Dermis blood vessel endothelial cell (primary cell): ENCODE measurements at regions not wholly inside any gene's neighbourhood (a gene's known extent, or its start where the extent isn't known, plus 50 kb on each side); places are given as distances from the start of the nearest gene placed in this dataset.
"Not testable (repeated sequence)": the region's sequence is repeated elsewhere in the genome, so short reads cannot be mapped to it uniquely, and the experiment has no call there.

Experiments used
- DNase-seq: peaks from one replicate; pipeline ENCODE4 v3.0.0; 2010

DNA sequence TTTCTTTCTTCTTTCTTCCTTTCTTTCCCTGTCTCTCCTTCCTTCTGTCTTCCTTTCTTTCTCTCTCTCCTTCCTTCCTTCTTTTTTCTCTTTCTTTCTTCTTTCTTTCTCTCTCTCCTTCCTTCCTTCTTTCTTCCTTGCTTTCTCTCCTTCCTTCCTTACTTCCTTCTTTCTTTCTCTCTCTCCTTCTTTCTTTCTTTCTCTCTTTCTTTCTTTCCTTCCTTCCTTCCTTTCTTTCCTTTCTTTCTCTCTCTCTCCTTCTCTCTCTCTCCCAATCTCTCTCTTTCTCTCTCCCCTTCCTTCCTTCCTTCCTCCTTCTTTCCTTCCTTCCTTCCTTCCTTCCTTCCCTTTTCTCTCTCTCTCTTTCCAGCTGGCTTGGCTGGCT lies 2806.6 kb downstream of the RPIA start:
- not testable (repeated sequence) for DNase-seq

DNA sequence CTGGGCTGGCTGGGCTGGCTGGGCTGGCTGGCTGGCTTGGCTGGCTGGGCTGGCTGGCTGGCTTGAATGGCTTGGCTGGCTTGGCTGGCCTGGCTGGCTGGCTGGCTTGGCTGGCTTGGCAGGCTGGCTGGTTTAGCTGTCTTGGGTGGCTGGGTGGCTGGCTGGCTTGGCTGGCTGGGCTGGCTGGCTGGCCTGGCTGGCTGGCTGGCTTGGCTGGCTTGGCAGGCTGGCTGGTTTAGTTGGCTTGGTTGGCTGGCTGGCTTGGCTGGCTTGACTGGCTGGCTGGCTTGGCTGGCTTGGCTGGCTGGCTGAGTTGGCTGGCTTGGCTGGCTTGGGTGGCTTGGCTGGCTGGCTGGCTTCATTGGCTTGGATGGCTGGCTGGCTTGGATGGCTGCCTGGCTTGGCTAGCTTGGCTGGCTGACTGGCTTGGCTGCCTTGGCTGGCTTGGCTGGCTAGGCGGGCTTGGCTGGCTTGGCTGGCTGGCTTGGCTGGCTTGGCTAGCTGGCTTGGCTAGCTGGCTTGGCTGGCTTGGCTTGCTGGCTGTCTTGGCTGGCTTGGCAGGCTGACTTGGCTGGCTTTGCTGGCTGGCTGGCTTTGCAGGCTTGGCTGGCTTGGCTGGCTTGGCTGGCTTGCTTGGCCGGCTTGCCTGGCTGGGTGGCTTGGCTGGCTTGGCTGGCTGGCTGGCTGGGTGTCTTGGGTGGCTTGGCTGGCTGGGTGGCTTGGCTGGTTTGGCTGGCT lies 2807.2 kb downstream of the RPIA start:
- not testable (repeated sequence) for DNase-seq

DNA sequence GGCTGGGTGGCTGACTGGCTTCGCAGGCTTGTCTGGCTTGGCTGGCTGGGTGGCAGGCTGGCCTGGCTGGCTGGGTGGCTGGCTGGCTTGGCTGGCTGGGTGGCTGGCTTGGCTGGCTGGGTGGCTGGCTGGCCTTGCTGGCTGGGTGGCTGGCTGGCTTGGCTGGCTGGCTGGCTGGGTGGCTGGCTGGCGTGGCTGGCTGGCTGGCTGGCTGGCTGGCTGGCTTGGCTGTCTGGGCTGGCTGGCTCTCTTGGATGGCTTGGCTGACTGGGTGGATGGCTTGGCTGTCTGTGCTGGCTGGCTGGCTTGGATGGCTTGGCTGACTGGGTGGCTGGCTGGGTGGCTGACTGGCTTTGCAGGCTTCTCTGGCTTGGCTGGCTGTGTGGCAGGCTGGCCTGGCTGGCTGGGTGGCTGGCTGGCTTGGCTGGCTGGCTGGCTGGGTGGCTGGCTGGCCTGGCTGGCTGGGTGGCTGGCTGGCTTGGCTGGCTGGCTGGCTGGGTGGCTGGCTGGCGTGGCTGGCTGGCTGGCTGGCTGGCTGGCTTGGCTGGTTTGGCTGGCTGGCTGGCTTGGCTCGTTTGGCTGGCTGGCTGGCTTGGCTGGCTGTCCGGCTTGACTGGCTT lies 2808.1 kb downstream of the RPIA start:
- DNase-seq: not testable (repeated sequence)

DNA sequence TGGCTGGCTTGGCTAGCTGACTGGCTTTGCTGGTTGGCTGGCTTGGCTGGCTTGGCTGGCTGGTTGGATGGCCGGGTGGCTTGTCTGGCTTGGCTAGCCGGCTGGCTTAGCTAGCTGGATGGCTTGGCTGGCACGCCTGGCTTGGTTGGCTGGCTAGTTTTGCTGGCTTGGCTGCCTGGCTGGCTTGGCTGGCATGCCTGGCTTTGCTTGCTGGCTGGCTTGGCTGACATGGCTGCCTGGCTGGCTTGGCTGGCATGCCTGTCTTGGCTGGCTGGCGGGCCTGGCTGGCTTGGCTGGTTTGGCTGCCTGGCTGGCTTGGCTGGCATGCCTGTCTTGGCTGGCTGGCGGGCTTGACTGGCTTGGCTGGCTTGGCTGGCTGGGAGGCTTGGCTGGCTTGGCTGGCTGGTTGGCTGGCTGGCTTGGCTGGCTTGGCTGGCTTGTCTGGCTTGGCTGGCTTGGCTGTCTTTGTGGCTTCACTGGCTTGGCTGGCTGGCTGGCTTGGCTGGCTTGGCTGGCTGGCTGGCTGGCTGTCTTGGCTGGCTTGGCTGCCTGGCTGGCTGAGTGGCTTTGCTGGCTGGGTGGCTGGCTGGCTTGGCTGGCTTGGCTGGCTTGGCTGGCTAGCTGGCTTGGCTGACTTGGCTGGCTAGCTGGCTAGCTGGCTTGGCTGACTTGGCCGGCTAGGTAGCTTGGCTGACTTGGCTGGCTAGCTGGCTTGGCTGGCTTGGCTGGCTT lies 2808.9 kb downstream of the RPIA start:
- not testable (repeated sequence) for DNase-seq

DNA sequence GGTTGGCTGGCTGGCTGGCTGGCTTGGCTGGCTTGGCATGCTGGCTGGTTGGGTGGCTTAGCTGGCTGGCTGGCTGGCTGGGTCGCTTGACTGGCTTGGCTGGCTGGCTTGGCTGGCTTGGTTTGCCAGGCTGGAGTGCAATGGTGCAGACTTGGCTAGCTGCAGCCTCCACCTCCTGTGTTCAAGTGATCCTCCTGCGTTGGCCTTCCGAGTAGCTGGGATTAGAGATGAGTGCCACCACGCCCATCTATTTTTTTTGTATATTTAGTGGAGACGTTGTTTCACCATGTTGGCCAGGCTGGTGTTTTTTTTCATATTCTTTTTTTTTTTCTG lies 2809.5 kb downstream of the RPIA start:
- not testable (repeated sequence) for DNase-seq

DNA sequence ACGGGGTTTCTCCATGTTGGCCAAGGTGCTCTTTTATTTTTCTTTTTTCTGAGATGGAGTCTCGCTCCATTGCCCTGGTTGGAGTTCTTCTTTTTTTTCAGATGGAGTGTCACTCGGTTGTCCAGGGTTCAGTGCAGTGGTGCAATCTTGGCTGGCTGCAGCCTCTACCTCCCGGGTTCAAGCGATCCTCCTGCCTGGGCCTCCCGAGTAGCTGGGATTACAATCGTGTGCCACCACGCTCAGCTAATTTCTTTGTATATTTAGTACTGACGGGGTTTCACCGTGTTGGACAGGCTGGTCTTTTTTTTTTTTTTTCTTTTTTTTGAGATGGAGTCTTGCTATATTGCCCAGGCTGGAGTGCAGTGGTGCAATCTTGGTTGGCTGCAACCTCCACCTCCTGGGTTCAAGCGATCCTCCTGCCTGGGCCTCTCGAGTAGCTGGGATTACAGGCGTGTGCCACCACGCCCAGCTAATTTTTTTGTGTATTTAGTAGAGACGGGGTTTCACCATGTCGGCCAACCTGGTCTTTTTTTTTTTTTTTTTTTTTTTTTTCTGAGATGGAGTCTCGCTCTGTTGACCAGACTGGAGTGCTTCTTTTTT lies 2810.1 kb downstream of the RPIA start:
- DNase-seq: not testable (repeated sequence)

DNA sequence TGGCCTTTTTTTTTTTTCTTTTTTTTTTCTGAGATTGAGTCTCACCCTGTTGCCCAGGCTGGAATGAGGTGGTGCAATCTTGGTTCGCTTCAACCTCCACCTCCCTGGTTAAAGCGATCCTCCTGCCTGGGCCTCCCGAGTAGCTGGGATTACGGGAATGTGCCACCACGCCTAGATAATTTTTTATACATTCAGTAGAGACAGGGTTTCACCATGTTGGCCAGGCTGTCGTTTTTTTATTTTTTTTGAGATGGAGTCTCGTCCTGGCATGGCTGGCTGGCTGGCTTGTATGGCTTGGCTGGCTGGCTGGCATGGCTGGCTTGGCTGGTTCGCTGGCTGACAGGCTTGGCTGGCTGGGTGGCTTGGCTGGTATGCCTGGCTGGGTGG lies 2812.1 kb downstream of the RPIA start:
- DNase-seq: not testable (repeated sequence)

DNA sequence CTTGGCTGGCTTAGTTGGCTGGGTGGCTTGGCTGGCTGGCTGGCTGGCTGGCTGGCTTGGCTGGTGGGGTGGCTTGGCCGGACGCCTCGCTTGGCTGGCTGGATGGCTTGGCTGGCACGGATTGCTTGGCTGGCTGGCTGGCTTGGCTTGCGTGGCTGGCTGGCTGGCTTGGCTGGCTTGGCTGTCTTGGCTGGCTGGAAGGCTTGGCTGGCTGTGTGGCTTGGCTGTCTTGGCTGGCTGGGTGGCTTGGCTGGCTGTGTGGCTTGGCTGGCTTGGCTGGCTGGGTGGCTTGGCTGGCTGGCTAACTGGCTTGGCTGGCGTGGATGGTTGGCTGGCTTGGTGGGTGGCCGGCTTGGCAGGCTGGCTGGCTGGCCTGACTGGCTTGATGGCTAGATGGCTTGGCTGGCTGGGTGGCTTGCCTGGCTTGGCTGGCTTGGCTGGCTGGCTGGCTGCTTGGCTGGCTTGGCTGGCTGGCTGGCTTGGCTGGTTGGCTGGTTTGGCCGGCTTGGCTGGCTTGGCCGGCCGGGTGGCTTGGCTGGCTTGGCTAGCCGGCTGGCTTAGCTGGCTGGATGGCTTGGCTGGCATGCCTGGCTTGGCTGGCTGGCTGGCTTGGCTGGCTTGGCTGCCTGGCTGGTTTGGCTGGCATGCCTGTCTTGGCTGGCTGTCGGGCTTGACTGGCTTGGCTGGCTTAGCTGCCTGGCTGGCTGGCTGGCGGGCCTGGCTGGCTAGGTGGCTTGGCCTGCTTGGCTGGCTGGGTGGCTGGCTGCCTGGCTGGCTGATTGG lies 2812.7 kb downstream of the RPIA start:
- DNase-seq: not testable (repeated sequence)

DNA sequence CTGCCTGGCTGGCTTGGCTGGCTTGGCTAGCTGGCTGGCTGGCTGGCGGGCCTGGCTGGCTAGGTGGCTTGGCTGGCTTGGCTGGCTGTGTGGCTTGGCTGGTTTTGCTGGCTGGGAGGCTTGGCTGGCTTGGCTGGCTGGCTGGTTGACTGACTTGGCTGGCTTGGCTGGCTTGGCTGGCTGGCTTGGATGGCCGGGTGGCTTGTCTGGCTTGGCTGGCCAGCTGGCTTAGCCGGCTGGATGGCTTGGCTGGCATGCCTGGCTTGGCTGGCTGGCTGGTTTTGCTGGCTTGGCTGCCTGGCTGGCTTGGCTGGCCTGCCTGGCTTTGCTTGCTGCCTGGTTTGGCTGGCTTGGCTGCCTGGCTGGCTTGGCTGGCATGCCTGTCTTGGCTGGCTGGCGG lies 2817.3 kb downstream of the RPIA start:
- DNase-seq: not testable (repeated sequence)

DNA sequence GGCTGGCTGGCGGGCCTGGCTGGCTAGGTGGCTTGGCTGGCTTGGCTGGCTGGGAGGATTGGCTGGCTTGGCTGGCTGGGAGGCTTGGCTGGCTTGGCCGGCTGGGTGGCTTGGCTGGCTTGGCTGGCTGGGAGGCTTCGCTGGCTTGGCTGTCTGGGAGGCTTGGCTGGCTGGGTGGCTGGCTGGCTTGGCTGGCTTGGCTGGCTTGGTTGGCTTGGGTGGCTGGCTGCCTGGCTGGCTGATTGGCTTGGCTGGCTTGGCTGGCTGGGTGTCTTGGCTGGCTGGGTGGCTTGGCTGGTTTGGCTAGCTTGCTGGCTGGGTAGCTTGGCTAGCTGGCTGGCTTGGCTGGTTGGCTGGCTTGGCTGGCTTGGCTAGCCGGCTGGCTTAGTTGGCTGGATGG lies 2817.8 kb downstream of the RPIA start:
- not testable (repeated sequence) for DNase-seq

DNA sequence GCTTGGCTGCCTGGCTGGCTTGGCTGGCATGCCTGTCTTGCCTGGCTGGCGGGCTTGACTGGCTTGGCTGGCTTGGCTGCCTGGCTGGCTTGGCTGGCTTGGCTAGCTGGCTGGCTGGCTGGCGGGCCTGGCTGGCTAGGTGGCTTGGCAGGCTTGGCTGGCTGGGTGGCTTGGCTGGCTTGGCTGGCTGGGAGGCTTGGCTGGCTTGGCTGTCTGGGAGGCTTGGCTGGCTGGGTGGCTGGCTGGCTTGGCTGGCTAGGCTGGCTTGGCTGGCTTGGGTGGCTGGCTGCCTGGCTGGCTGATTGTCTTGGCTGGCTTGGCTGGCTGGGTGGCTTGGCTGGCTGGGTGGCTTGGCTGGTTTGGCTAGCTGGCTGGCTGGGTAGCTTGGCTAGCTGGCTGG lies 2819.7 kb downstream of the RPIA start:
- DNase-seq: not testable (repeated sequence)

DNA sequence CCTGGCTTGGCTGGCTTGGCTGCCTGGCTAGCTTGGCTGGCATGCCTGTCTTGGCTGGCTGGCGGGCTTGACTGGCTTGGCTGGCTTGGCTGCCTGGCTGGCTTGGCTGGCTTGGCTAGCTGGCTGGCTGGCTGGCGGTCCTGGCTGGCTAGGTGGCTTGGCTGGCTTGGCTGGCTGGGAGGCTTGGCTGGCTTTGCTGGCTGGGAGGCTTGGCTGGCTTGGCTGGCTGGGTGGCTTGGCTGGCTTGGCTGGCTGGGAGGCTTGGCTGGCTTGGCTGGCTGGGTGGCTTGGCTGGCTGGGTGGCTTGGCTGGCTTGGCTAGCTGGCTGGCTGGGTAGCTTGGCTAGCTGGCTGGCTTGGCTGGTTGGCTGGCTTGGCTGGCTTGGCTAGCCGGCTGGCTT lies 2824.5 kb downstream of the RPIA start:
- not testable (repeated sequence) for DNase-seq

DNA sequence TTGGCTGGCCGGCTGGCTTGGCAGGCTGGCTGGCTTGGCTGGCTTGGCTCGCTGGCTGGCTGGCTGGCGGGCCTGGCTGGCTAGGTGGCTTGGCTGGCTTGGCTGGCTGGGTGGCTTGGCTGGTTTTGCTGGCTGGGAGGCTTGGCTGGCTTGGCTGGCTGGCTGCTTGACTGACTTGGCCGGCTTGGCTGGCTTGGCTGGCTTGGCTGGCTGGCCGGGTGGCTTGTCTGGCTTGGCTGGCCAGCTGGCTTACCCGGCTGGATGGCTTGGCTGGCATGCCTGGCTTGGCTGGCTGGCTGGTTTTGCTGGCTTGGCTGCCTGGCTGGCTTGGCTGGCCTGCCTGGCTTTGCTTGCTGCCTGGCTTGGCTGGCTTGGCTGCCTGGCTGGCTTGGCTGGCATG lies 2825.2 kb downstream of the RPIA start:
- not testable (repeated sequence) for DNase-seq

DNA sequence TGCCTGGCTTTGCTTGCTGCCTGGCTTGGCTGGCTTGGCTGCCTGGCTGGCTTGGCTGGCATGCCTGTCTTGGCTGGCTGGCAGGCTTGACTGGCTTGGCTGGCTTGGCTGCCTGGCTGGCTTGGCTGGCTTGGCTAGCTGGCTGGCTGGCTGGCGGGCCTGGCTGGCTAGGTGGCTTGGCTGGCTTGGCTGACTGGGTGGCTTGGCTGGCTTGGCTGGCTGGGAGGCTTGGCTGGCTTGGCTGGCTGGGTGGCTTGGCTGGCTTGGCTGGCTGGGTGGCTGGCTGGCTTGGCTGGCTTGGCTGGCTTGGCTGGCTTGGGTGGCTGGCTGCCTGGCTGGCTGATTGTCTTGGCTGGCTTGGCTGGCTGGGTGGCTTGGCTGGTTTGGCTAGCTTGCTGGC lies 2826.4 kb downstream of the RPIA start:
- DNase-seq: not testable (repeated sequence)

DNA sequence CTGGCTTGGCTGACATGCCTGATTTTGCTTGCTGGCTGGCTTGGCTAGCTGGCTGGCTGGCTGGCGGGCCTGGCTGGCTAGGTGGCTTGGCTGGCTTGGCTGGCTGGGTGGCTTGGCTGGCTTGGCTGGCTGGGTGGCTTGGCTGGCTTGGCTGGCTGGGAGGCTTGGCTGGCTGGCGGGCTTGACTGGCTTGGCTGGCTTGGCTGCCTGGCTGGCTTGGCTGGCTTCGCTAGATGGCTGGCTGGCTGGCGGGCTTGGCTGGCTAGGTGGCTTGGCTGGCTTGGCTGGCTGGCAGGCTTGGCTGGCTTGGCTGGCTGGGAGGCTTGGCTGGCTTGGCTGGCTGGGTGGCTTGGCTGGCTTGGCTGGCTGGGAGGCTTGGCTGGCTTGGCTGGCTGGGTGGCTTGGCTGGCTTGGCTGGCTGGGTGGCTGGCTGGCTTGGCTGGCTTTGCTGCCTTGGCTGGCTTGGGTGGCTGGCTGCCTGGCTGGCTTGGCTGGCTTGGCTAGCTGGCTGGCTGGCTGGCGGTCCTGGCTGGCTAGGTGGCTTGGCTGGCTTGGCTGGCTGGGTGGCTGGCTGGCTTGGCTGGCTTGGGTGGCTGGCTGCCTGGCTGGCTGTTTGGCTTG lies 2827.0 kb downstream of the RPIA start:
- DNase-seq: not testable (repeated sequence)

DNA sequence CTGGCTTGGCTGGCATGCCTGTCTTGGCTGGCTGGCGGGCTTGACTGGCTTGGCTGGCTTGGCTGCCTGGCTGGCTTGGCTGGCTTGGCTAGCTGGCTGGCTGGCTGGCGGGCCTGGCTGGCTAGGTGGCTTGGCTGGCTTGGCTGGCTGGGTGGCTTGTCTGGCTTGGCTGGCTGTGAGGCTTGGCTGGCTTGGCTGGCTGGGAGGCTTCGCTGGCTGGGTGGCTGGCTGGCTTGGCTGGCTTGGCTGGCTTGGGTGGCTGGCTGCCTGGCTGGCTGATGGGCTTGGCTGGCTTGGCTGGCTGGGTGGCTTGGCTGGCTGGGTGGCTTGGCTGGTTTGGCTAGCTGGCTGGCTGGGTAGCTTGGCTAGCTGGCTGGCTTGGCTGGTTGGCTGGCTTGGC lies 2827.9 kb downstream of the RPIA start:
- DNase-seq: not testable (repeated sequence)

DNA sequence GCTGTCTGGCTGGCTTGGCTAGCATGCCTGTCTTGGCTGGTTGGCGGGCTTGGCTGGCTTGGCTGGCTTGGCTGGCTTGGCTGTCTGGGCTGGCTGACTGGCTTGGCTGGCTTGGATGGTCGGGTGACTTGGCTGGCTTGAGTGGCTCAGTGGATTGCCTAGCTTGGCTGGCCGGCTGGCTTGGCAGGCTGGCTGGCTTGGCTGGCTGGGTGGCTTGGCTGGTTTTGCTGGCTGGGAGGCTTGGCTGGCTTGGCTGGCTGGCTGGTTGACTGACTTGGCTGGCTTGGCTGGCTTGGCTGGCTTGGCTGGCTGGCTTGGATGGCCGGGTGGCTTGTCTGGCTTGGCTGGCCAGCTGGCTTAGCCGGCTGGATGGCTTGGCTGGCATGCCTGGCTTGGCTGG lies 2828.4 kb downstream of the RPIA start:
- DNase-seq: not testable (repeated sequence)

DNA sequence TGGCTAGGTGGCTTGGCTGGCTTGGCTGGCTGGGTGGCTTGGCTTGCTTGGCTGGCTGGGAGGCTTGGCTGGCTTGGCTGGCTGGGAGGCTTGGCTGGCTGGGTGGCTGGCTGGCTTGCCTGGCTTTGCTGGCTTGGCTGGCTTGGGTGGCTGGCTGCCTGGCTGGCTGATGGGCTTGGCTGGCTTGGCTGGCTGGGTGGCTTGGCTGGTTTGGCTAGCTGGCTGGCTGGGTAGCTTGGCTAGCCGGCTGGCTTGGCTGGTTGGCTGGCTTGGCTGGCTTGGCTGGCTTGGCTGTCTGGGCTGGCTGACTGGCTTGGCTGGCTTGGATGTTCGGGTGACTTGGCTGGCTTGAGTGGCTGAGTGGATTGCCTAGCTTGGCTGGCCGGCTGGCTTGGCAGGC lies 2829.1 kb downstream of the RPIA start:
- DNase-seq: not testable (repeated sequence)

DNA sequence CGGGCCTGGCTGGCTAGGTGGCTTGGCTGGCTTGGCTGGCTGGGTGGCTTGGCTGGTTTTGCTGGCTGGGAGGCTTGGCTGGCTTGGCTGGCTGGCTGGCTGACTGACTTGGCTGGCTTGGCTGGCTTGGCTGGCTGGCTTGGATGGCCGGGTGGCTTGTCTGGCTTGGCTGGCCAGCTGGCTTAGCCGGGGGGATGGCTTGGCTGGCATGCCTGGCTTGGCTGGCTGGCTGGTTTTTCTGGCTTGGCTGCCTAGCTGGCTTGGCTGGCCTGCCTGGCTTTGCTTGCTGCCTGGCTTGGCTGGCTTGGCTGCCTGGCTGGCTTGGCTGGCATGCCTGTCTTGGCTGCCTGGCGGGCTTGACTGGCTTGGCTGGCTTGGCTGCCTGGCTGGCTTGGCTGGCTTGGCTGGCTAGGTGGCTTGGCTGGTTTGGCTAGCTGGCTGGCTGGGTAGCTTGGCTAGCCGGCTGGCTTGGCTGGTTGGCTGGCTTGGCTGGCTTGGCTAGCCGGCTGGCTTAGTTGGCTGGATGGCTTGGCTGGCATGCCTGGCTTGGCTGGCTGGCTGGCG lies 2829.6 kb downstream of the RPIA start:
- DNase-seq: not testable (repeated sequence)

DNA sequence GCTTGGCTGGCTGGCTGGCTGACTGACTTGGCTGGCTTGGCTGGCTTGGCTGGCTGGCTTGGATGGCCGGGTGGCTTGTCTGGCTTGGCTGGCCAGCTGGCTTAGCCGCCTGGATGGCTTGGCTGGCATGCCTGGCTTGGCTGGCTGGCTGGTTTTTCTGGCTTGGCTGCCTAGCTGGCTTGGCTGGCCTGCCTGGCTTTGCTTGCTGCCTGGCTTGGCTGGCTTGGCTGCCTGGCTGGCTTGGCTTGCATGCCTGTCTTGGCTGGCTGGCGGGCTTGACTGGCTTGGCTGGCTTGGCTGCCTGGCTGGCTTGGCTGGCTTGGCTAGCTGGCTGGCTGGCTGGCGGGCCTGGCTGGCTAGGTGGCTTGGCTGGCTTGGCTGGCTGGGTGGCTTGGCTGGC lies 2830.5 kb downstream of the RPIA start:
- not testable (repeated sequence) for DNase-seq

DNA sequence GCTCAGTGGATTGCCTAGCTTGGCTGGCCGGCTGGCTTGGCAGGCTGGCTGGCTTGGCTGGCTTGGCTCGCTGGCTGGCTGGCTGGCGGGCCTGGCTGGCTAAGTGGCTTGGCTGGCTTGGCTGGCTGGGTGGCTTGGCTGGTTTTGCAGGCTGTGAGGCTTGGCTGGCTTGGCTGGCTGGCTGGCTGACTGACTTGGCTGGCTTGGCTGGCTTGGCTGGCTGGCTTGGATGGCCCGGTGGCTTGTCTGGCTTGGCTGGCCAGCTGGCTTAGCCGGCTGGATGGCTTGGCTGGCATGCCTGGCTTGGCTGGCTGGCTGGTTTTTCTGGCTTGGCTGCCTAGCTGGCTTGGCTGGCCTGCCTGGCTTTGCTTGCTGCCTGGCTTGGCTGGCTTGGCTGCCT lies 2831.4 kb downstream of the RPIA start:
- not testable (repeated sequence) for DNase-seq

DNA sequence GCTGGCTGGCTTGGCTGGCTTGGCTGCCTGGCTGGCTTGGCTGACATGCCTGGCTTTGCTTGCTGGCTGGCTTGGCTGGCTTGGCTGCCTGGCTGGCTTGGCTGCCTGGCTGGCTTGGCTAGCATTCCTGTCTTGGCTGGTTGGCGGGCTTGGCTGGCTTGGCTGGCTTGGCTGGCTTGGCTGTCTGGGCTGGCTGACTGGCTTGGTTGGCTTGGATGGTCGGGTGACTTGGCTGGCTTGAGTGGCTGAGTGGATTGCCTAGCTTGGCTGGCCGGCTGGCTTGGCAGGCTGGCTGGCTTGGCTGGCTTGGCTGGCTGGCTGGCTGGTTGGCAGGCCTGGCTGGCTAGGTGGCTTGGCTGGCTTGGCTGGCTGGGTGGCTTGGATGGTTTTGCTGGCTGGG lies 2832.3 kb downstream of the RPIA start:
- DNase-seq: not testable (repeated sequence)
